OCI-LY7 (cell line): ENCODE measurements at regions not wholly inside any gene's neighbourhood (a gene's known extent, or its start where the extent isn't known, plus 50 kb on each side); places are given as distances from the start of the nearest gene placed in this dataset.
"Not testable (repeated sequence)": the region's sequence is repeated elsewhere in the genome, so short reads cannot be mapped to it uniquely, and the experiment has no call there.

ENCODE experiments used
- BruUV-seq: library from RNA; stranded (reverse); fragments of 400-500 nt; replicated peaks from 2 replicates; lab custom pipeline; 2021; lab: Mats Ljungman, UMichigan
- CTCF ChIA-PET: fragments of 300-600 bp; sonication (Branson Sonifier 250); formaldehyde crosslinking; loops from one replicate; lab custom pipeline; 2022; ENCODE audit warnings: antibody characterized with exemption; ENCODE audit not compliant: unreplicated experiment; lab: Charles Lee
- POLR2A ChIA-PET: fragments of 300-600 bp; sonication (Branson Sonifier 250); formaldehyde crosslinking; loops from one replicate; lab custom pipeline; 2022; ENCODE audit warnings: antibody characterized with exemption; lab: Charles Lee
- DNase-seq: peaks from one replicate; pipeline ENCODE4 v3.0.0-alpha.2; 2015; ENCODE audit warnings: low spot score
- H2AFZ ChIP-seq: fragments of 200-600 bp; sonication (generic), shearing (Covaris generic); 2 replicates; pipeline ENCODE4 v1.6.1; 2014; ENCODE audit warnings: mild to moderate bottlenecking, antibody characterized with exemption, low read length, moderate library complexity
- H3K27ac ChIP-seq: fragments of 200-600 bp; sonication (generic); 2 replicates; pipeline ENCODE4 v1.5.1; 2014; ENCODE audit warnings: mixed run types, low read depth, mild to moderate bottlenecking, moderate library complexity, low read length, inconsistent platforms; ENCODE audit not compliant: poor library complexity, severe bottlenecking
- H3K36me3 ChIP-seq: fragments of 200-600 bp; sonication (generic); 2 replicates; pipeline ENCODE4 v1.6.1; 2014; ENCODE audit warnings: mild to moderate bottlenecking, antibody characterized with exemption, low read length, moderate library complexity, mixed read lengths; ENCODE audit not compliant: insufficient read depth
- H3K4me1 ChIP-seq: fragments of 200-600 bp; sonication (generic); 2 replicates; pipeline ENCODE4 v1.5.1; 2014; ENCODE audit warnings: mild to moderate bottlenecking, low read length; ENCODE audit not compliant: insufficient read depth, poor library complexity, severe bottlenecking
- H3K4me2 ChIP-seq: fragments of 200-600 bp; sonication (generic); 2 replicates; pipeline ENCODE4 v1.6.1; 2014; ENCODE audit warnings: mild to moderate bottlenecking, low read length
- H3K4me3 ChIP-seq: fragments of 200-600 bp; sonication (generic); 2 replicates; pipeline ENCODE4 v1.5.1; 2014; ENCODE audit warnings: mild to moderate bottlenecking, low read depth, low read length; ENCODE audit not compliant: poor library complexity, severe bottlenecking
- H3K79me2 ChIP-seq: fragments of 200-600 bp; sonication (generic); 2 replicates; pipeline ENCODE4 v1.6.1; 2016; ENCODE audit warnings: low read depth, mild to moderate bottlenecking, low read length, moderate library complexity, mixed read lengths; ENCODE audit not compliant: insufficient read depth
- H3K9me2 ChIP-seq: fragments of 200-600 bp; sonication (generic); 2 replicates; pipeline ENCODE4 v1.6.1; 2016; ENCODE audit warnings: mild to moderate bottlenecking, low read length, mixed read lengths; ENCODE audit not compliant: insufficient read depth
- H3K9me3 ChIP-seq: fragments of 200-600 bp; sonication (generic); 2 replicates; pipeline ENCODE4 v1.6.1; 2014; ENCODE audit warnings: mild to moderate bottlenecking, mixed run types, low read length, mixed read lengths
- H4K20me1 ChIP-seq: fragments of 200-600 bp; sonication (generic); 2 replicates; pipeline ENCODE4 v1.6.1; 2014; ENCODE audit warnings: mild to moderate bottlenecking, antibody characterized with exemption, low read length, moderate library complexity, mixed read lengths; ENCODE audit not compliant: insufficient read depth
- CTCF ChIP-seq: fragments of 200-600 bp; sonication (generic); conservative IDR thresholded peaks from 2 replicates; pipeline ENCODE4 v1.5.1; 2014; ENCODE audit warnings: mild to moderate bottlenecking, antibody characterized with exemption, low read length, moderate library complexity, mixed read lengths
- EZH2phosphoT487 ChIP-seq: fragments of 200-600 bp; sonication (generic); IDR thresholded peaks from 2 replicates; pipeline ENCODE4 v1.6.1; 2018; ENCODE audit warnings: low read depth, borderline replicate concordance, mild to moderate bottlenecking, mixed run types, antibody characterized with exemption, low read length, moderate library complexity, mixed read lengths
- intact Hi-C: fragments of 100-400 bp; cut with micrococcal nuclease; formaldehyde crosslinking; loops from one replicate; pipeline ENCODE4 v1.10.0; 2022; ENCODE audit not compliant: unreplicated experiment

- no peaks in the 10 kb centered on the region for H3K9me2 ChIP-seq
- no peak for DNase-seq
- TF ChIP-seq EZH2phosphoT487 = no peak
- no peak for TF ChIP-seq CTCF
- H3K79me2 ChIP-seq = no peaks in the 10 kb centered on the region
- no peak overlapping the region for H3K27ac ChIP-seq
- H2AFZ ChIP-seq = no peak overlapping the region
- ChIA-PET POLR2A (no interaction called here), CTCF (no interaction called here)
- H3K36me3 ChIP-seq = no peaks in the 10 kb centered on the region; the same call in 1 of the 2 replicates
- no peaks in the 10 kb centered on the region for H4K20me1 ChIP-seq
- intact Hi-C loops = no loop called here
- BruUV-seq = no TSS peak
- H3K9me3 ChIP-seq = no peaks in the 10 kb centered on the region
- no peak overlapping the region for H3K4me2 ChIP-seq
- H3K4me3 ChIP-seq = no peak overlapping the region
- no peaks in the 10 kb centered on the region for H3K4me1 ChIP-seq
Observed at GRCh38 chr14:106248321-106249192, 722.2 kb downstream of the TMEM121 start.

- H3K9me2 ChIP-seq, DNase-seq, intact Hi-C loops, H3K4me2 ChIP-seq, H3K4me3 ChIP-seq, H4K20me1 ChIP-seq, H3K27ac ChIP-seq, H3K4me1 ChIP-seq, CTCF ChIA-PET, H3K36me3 ChIP-seq, H2AFZ ChIP-seq, POLR2A ChIA-PET, BruUV-seq, H3K9me3 ChIP-seq, H3K79me2 ChIP-seq: not testable (repeated sequence)
Observed at GRCh38 chr14:106253995-106254394, 727.6 kb downstream of the TMEM121 start.

- H2AFZ ChIP-seq, intact Hi-C loops: not testable (repeated sequence)
- TF ChIP-seq CTCF = peak; percentile 75
Observed at GRCh38 chr14:106257569-106257994, 731.2 kb downstream of the TMEM121 start.

More at GRCh38 chr14:106257569-106257994, 731.2 kb downstream of the TMEM121 start:
- H3K4me3 ChIP-seq, H3K4me1 ChIP-seq, BruUV-seq, H3K4me2 ChIP-seq, POLR2A ChIA-PET, H3K36me3 ChIP-seq, H4K20me1 ChIP-seq, H3K9me2 ChIP-seq, H3K79me2 ChIP-seq, H3K27ac ChIP-seq, H3K9me3 ChIP-seq: not testable (repeated sequence)
- CTCF ChIA-PET = interaction anchor here (0.6 kb wide), 1 partner anchor 22 kb away, joined by 3 read pairs; no protein-coding TSS in a partner anchor
- DNase-seq = peak; percentile 52
